ENCODE measurements at regions not wholly inside any gene's neighbourhood (a gene's known extent, or its start where the extent isn't known, plus 50 kb on each side); places are given as distances from the start of the nearest gene placed in this dataset.

GRCh38 chr2:144597894-144598593 lies 78.1 kb upstream of the ZEB2 start:
- no peak overlapping the region for H3K4me3 ChIP-seq (ENCODE audit: low read length)
- no peak for TF ChIP-seq CTCF (conservative IDR thresholded peaks at IDR 0.05; ENCODE audit: low read depth, low read length)
- no peak for DNase-seq (ENCODE audit: low read depth)

GRCh38 chr2:144597388-144597787 lies 77.5 kb upstream of the ZEB2 start:
- no peak overlapping the region for H3K4me3 ChIP-seq (ENCODE audit: low read length)
- no peak for DNase-seq (ENCODE audit: low read depth)
- no peak for TF ChIP-seq CTCF (conservative IDR thresholded peaks at IDR 0.05; ENCODE audit: low read depth, low read length)

- no peak overlapping the region for H3K4me3 ChIP-seq (ENCODE audit: low read length)
- no peak for DNase-seq (ENCODE audit: low read depth)
- TF ChIP-seq CTCF (conservative IDR thresholded peaks at IDR 0.05; ENCODE audit: low read depth, low read length), result no peak
These were observed 76.4 kb upstream of the ZEB2 start for GRCh38 chr2:144596073-144596871.

- H3K4me3 ChIP-seq (ENCODE audit: low read length), result no peak overlapping the region
- no peak for TF ChIP-seq CTCF (conservative IDR thresholded peaks at IDR 0.05; ENCODE audit: low read depth, low read length)
- DNase-seq (ENCODE audit: low read depth), result no peak
These were observed 75.8 kb upstream of the ZEB2 start for GRCh38 chr2:144595686-144596072.

- no peak for TF ChIP-seq CTCF (conservative IDR thresholded peaks at IDR 0.05; ENCODE audit: low read depth, low read length)
- H3K4me3 ChIP-seq (ENCODE audit: low read length), result no peak overlapping the region
- DNase-seq (ENCODE audit: low read depth), result no peak
These were observed 75.4 kb upstream of the ZEB2 start for GRCh38 chr2:144595279-144595678.

GRCh38 chr2:144593803-144594202 lies 73.9 kb upstream of the ZEB2 start:
- no peak overlapping the region for H3K4me3 ChIP-seq (ENCODE audit: low read length)
- no peak for DNase-seq (ENCODE audit: low read depth)
- no peak for TF ChIP-seq CTCF (conservative IDR thresholded peaks at IDR 0.05; ENCODE audit: low read depth, low read length)
